SU-DHL-6 (cell line): ENCODE measurements at regions not wholly inside any gene's neighbourhood (a gene's known extent, or its start where the extent isn't known, plus 50 kb on each side); places are given as distances from the start of the nearest gene placed in this dataset.

Source experiments
- H2AFZ ChIP-seq: fragments of 200-600 bp; sonication (generic); 2 replicates; pipeline ENCODE4 v1.6.1; 2014; ENCODE audit warnings: low read depth, mild to moderate bottlenecking, moderate library complexity, mixed read lengths, antibody characterized with exemption, low read length; ENCODE audit not compliant: severe bottlenecking
- H3F3A ChIP-seq: fragments of 200-600 bp; shearing (Covaris generic); 2 replicates; pipeline ENCODE4 v1.6.0; 2016; ENCODE audit warnings: antibody characterized with exemption, mild to moderate bottlenecking; ENCODE audit not compliant: insufficient read depth
- H3K27ac ChIP-seq: fragments of 200-600 bp; sonication (generic); 2 replicates; pipeline ENCODE4 v1.5.1; 2016; ENCODE audit warnings: low read depth, mild to moderate bottlenecking, low read length, moderate library complexity, mixed read lengths
- H3K27me3 ChIP-seq: fragments of 200-600 bp; sonication (generic), shearing (Covaris generic); 2 replicates; pipeline ENCODE4 v1.6.0; 2014; ENCODE audit warnings: mild to moderate bottlenecking, low read length
- H3K36me3 ChIP-seq: fragments of 200-600 bp; sonication (generic); 2 replicates; pipeline ENCODE4 v1.6.1; 2014; ENCODE audit warnings: mild to moderate bottlenecking, low read length, mixed read lengths
- H3K4me2 ChIP-seq: fragments of 300-600, 200-600 bp; shearing (Covaris generic), sonication (generic); 2 replicates; pipeline ENCODE4 v1.6.0; 2014; ENCODE audit warnings: low read length, low read depth, mild to moderate bottlenecking; ENCODE audit not compliant: poor library complexity, severe bottlenecking
- H3K4me3 ChIP-seq: fragments of 200-600 bp; sonication (generic); 2 replicates; pipeline ENCODE4 v1.5.1; 2014; ENCODE audit warnings: antibody characterized with exemption, low read length, mild to moderate bottlenecking, mixed read lengths; ENCODE audit not compliant: insufficient read depth, poor library complexity, severe bottlenecking
- H3K79me2 ChIP-seq: fragments of 200-600 bp; sonication (generic); 2 replicates; pipeline ENCODE4 v1.6.1; 2014; ENCODE audit warnings: mild to moderate bottlenecking, low read length, moderate library complexity; ENCODE audit not compliant: insufficient read depth
- H3K9ac ChIP-seq: fragments of 200-600 bp; sonication (generic); 2 replicates; pipeline ENCODE4 v1.7.0; 2014; ENCODE audit warnings: mild to moderate bottlenecking, low read length
- H3K9me2 ChIP-seq: fragments of 200-600 bp; sonication (generic); replicated peaks from 2 replicates; pipeline ENCODE4 v1.6.1; 2014; ENCODE audit warnings: low read length; ENCODE audit not compliant: insufficient read depth
- H3K9me3 ChIP-seq: fragments of 200-600 bp; sonication (generic); 2 replicates; pipeline ENCODE4 v1.6.1; 2014; ENCODE audit warnings: low read length, mixed read lengths; ENCODE audit not compliant: insufficient read depth
- H4K20me1 ChIP-seq: fragments of 200-600 bp; sonication (generic); 2 replicates; pipeline ENCODE4 v1.6.1; 2014; ENCODE audit warnings: low read depth, mild to moderate bottlenecking, antibody characterized with exemption, low read length, moderate library complexity, mixed read lengths
- CTCF ChIP-seq: fragments of 200-600 bp; sonication (generic); IDR thresholded peaks from one replicate; pipeline ENCODE4 v1.5.1; 2017; ENCODE audit warnings: antibody characterized with exemption, mild to moderate bottlenecking, low read length, moderate library complexity; ENCODE audit not compliant: insufficient read depth, poor library complexity, severe bottlenecking
- EZH2phosphoT487 ChIP-seq: fragments of 200-600 bp; sonication (generic), shearing (Covaris generic); conservative IDR thresholded peaks from 2 replicates; pipeline ENCODE4 v1.6.1; 2018; ENCODE audit warnings: mild to moderate bottlenecking, antibody characterized with exemption, low read length, moderate library complexity, mixed read lengths

DNA sequence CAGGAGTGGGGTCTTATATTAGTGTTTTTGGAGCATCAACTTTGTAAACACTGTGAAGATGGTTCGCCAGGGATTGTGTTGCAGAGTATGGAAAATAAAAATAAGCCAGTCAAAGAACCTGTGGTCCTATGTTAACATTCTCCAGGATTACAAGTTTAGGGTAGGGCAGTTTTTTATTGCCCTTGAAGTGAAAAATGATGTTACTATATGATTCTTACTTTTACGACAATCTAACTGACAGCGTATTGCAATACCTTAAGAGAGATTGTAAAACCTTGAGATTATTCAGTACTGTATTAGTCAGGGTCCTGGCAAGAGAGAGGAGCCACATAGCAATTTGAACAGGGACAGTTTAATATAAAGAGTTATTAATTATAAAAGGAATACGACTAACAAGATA, 144.7 kb upstream of the ZNF608 start:
- H3F3A ChIP-seq, result no peaks in the 10 kb centered on the region
- no peak overlapping the region for H3K9ac ChIP-seq
- H3K36me3 ChIP-seq, result no peaks in the 10 kb centered on the region
- H4K20me1 ChIP-seq, result no peaks in the 10 kb centered on the region
- no peak overlapping the region for H2AFZ ChIP-seq
- H3K9me2 ChIP-seq, result no peaks in the 10 kb centered on the region
- no peaks in the 10 kb centered on the region for H3K9me3 ChIP-seq
- TF ChIP-seq EZH2phosphoT487, result no peak
- TF ChIP-seq CTCF, result no peak
- no peaks in the 10 kb centered on the region for H3K27me3 ChIP-seq
- H3K4me2 ChIP-seq, result no peak overlapping the region
- no peaks in the 10 kb centered on the region for H3K79me2 ChIP-seq
- H3K4me3 ChIP-seq, result no peak overlapping the region
- no peak overlapping the region for H3K27ac ChIP-seq

DNA sequence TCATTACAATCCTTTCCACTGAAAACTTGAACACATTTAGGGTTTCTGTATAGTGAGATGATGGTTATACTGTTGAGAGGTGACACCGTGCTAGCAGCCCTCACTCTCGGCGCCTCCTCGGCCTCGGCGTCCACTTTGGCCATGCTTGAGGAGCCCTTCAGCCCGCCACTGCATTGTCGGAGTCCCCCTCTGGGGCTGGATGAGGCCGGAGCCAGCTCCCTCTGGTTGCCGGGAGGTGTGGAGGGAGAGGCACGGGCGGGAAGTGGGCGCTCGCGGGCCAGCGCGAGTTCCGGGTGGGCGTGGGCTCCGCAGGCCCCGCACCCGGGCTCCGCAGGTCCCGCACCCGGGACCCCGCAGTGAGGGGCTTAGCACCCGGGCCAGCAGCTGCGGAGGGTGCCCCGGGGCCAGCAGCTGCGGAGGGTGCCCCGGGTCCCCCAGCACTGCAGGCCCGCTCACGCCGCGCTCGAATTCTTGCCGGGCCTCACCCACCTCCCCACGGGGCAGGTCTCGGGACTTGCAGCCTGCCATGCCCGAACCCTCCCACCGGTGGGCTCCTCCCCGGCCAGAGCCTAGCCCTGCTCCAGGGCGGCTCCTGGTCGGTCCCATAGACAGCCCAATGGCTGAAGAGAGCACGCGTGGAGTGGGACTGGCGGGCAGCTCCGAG, 145.9 kb upstream of the ZNF608 start:
- no peak overlapping the region for H3K4me3 ChIP-seq
- no peak for TF ChIP-seq EZH2phosphoT487
- no peak for TF ChIP-seq CTCF

DNA sequence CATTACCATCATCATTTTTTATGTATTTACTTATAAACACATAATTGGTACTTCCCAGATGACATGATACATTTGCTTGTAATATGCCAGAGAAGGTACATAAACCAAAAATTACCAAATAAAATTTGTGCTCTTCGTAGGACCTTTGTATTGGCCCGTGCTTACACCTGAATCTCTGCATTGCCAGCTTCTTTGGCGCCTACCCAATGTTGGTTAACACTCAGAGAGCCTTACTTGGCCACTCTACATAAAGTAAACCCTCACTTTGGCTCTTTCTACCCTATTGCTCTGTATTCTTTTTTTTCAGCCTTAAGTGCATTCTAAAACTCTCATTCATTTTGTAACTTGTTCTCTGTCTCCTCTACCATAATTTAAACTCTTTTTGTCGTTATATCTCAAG, 148.1 kb upstream of the ZNF608 start:
- no peaks in the 10 kb centered on the region for H3K79me2 ChIP-seq
- H3K9ac ChIP-seq, result no peak overlapping the region
- H3K27me3 ChIP-seq, result no peaks in the 10 kb centered on the region
- H3K9me3 ChIP-seq, result no peaks in the 10 kb centered on the region
- no peaks in the 10 kb centered on the region for H4K20me1 ChIP-seq
- TF ChIP-seq EZH2phosphoT487 (no peak), CTCF (no peak)
- H3F3A ChIP-seq, result peaks cover 3% of the 10 kb centered on the region; the same call in 1 of the 2 replicates
- no peak overlapping the region for H3K4me2 ChIP-seq
- no peaks in the 10 kb centered on the region for H3K36me3 ChIP-seq
- no peak overlapping the region for H2AFZ ChIP-seq
- H3K4me3 ChIP-seq, result no peak overlapping the region
- no peaks in the 10 kb centered on the region for H3K9me2 ChIP-seq
- H3K27ac ChIP-seq, result no peak overlapping the region

More for the DNA sequence above, 145.9 kb upstream of the ZNF608 start:
- H3K9ac ChIP-seq, result no peak overlapping the region
- H3K9me3 ChIP-seq, result no peaks in the 10 kb centered on the region
- H4K20me1 ChIP-seq, result no peaks in the 10 kb centered on the region
- H2AFZ ChIP-seq, result no peak overlapping the region
- H3K36me3 ChIP-seq, result no peaks in the 10 kb centered on the region
- no peaks in the 10 kb centered on the region for H3F3A ChIP-seq
- no peak overlapping the region for H3K27ac ChIP-seq
- H3K79me2 ChIP-seq, result no peaks in the 10 kb centered on the region
- H3K9me2 ChIP-seq, result no peaks in the 10 kb centered on the region
- no peak overlapping the region for H3K4me2 ChIP-seq
- no peaks in the 10 kb centered on the region for H3K27me3 ChIP-seq

DNA sequence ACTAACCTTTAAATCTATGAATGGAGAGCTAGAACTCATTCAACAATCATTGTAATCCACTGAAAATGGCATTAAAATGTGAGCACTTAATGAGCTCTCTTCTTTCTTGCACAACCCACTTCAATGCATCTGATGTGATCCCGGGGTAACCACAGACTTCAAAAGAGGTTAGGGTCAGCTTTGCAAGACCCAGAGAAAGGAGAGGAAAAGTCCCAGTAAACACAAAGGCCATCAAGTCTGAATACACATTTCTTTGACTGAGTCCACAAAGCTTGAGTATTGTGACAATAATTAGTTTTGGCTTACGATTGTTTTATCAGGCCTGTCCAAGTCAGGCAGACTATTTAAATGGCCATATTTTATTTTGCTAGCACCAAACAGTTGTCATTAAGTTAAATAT, 148.8 kb upstream of the ZNF608 start:
- no peak overlapping the region for H3K4me3 ChIP-seq
- H3K79me2 ChIP-seq, result no peaks in the 10 kb centered on the region
- no peak overlapping the region for H3K9ac ChIP-seq
- H3K9me2 ChIP-seq, result no peaks in the 10 kb centered on the region
- peaks cover 10% of the 10 kb centered on the region for H3F3A ChIP-seq
- no peak for TF ChIP-seq CTCF
- TF ChIP-seq EZH2phosphoT487, result no peak
- H3K36me3 ChIP-seq, result no peaks in the 10 kb centered on the region
- no peaks in the 10 kb centered on the region for H3K9me3 ChIP-seq
- no peaks in the 10 kb centered on the region for H3K27me3 ChIP-seq
- H4K20me1 ChIP-seq, result no peaks in the 10 kb centered on the region
- no peak overlapping the region for H3K4me2 ChIP-seq
- H2AFZ ChIP-seq, result no peak overlapping the region
- H3K27ac ChIP-seq, result no peak overlapping the region
